Naive thymus-derived CD8-positive, alpha-beta T cell (primary cell): ENCODE measurements at regions not wholly inside any gene's neighbourhood (a gene's known extent, or its start where the extent isn't known, plus 50 kb on each side); places are given as distances from the start of the nearest gene placed in this dataset.
A peak's percentile ranks its signal among the peaks of the same experiment; 100 is the strongest.
"Not testable (repeated sequence)": the region's sequence is repeated elsewhere in the genome, so short reads cannot be mapped to it uniquely, and the experiment has no call there.

Experiments
- ATAC-seq, 2 donors: fragments of 150-1000 bp; cut with Tn5 transposase in 1 of 2; sonication (Bioruptor Pico), chemical (Tn5 transposase) in 1 of 2; 1 replicate in 1 of 2; 2 replicates in 1 of 2; pipeline ENCODE4 v1.10.0; 2021; ENCODE audit warnings: mild to moderate bottlenecking in 2 of 2, moderate library complexity in 2 of 2
- POLR2A ChIA-PET: fragments of 350-600 bp; sonication (Branson Sonifier 250); formaldehyde crosslinking; loops from one replicate; lab custom pipeline; 2021; ENCODE audit warnings: antibody characterized with exemption; lab: Charles Lee
- DNase-seq, 10 donors: peaks; one replicate each; pipeline versions ENCODE4 v3.0.0 to v3.0.0-alpha.2; 2020 to 2022
- H3K27ac Mint-ChIP-seq, 10 donors: one replicate each; pipeline ENCODE4 v1.8.0; 2020 to 2022; ENCODE audit warnings: mild to moderate bottlenecking in 10 of 10, mixed read lengths in 10 of 10, moderate library complexity in 4 of 10, inconsistent platforms in 1 of 10
- H3K27me3 Mint-ChIP-seq, 5 donors: one replicate each; pipeline ENCODE4 v1.8.0; 2021 to 2022; ENCODE audit warnings: mixed read lengths in 5 of 5
- H3K36me3 Mint-ChIP-seq, 3 donors: one replicate each; pipeline ENCODE4 v1.8.0; 2020 to 2022; ENCODE audit warnings: mixed read lengths in 3 of 3, mild to moderate bottlenecking in 2 of 3, inconsistent platforms in 1 of 3
- H3K4me1 Mint-ChIP-seq, 4 donors: one replicate each; pipeline ENCODE4 v1.8.0; 2021 to 2022; ENCODE audit warnings: mixed read lengths in 4 of 4
- H3K4me3 Mint-ChIP-seq, 10 donors: one replicate each; pipeline ENCODE4 v1.8.0; 2020 to 2022; ENCODE audit warnings: mild to moderate bottlenecking in 10 of 10, mixed read lengths in 10 of 10, moderate library complexity in 6 of 10, inconsistent platforms in 1 of 10
- H3K9me3 Mint-ChIP-seq, 9 donors: one replicate each; pipeline ENCODE4 v1.8.0; 2020 to 2022; ENCODE audit warnings: mixed read lengths in 9 of 9, mild to moderate bottlenecking in 3 of 9, inconsistent platforms in 1 of 9, moderate library complexity in 1 of 9

DNA sequence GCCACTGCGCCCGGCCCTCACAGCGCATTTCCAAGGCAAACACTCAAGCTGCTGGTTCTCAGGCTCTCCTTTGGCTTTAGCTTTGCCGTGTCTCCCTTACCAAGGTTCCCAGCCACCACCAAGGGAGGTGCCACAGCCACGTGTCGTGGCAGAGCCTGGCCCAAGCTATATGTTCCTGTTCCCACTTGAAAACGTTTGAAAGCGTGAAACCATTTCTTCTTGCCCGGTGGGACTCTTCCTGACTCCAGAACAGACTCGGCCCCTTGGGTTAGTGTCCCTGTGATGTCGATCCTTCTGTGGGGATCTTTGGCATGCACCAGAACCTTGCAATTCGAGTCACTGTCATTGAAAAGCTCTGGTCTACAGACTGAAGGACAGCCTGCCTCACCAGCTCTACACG, 147.9 kb downstream of the HSD17B3 start:
- peaks cover 15 to 37% (median 28%) of the 10 kb centered on the region in 4 donors for H3K4me1 Mint-ChIP-seq
- ATAC-seq: no peak
- peaks cover 0 to 9% (median 4%) of the 10 kb centered on the region in 5 donors for H3K27me3 Mint-ChIP-seq
- H3K4me3 Mint-ChIP-seq: no peak overlapping the region
- POLR2A ChIA-PET: interaction anchor here (0.7 kb wide), 1 partner anchor 32 kb away, joined by 5 read pairs; no protein-coding TSS in a partner anchor
- H3K27ac Mint-ChIP-seq: no peak overlapping the region
- no peak for DNase-seq
- no peaks in the 10 kb centered on the region for H3K36me3 Mint-ChIP-seq
- H3K9me3 Mint-ChIP-seq: no peaks in the 10 kb centered on the region

DNA sequence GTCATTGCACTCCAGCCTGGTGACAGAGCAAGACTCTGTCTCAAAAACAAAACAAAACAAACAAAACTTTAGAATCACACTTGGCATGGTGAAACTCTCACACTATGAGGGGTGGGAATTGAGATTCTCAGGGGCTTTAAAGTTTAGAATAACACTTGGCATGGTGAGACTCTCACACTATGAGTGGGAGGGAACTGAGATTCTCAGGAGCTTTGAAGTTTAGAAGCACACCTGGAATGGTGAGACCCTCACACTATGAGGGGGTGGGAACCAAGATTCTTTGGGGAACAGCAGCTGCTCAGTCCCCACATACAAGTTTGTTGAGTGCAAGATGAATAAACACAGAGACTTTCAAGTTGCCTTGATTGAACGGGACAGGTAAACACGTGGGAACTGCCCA, 149.4 kb downstream of the HSD17B3 start:
- DNase-seq (no peak), ATAC-seq (no peak)
- POLR2A ChIA-PET: no interaction called here
- Mint-ChIP-seq H3K36me3 (no peaks in the 10 kb centered on the region), H3K4me1 (peaks cover 9 to 32% (median 21%) of the 10 kb centered on the region in 4 donors), H3K27ac (no peak overlapping the region), H3K4me3 (no peak overlapping the region), H3K9me3 (no peaks in the 10 kb centered on the region), H3K27me3 (peaks cover 0 to 11% (median 4%) of the 10 kb centered on the region in 5 donors)

DNA sequence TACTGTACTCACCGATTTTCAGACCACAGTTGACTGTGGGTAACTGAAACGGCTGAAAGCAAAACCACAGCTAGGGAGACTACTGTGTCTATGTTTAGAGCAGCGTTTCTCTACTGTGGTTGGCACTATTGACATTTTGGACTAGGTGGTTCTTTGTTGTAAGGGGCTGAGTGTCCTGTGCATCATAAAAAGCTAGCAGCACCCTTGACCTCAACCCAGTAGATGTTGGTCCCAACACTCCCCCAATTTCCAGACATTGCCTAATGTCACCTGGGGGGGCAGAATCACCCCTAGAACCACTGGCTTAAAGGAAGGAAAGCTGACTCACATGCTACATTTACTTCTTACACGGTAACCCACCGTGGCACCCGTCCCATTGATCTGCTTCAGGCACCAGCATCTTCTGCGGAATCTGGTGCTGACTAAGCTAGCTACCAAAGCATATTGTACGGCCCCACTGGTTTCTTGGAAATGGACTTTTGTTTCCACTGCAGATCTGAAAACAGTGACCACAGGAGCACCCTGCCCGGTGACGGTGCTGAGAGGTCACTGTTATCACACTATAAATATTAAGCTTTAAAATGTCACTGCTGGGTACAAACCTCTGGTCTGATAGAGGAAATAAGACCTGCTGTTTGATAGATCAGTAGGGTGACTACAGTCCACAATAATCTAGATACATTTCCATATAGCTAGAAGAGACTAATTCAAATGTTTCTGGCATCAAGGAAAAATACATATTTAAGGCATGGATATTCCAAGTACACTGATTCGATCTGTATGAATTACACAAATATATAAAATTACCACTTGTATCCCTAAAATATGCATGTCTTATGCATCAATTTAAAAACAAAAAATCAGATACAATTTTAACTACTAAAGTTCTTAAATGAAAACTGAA, 151.4 kb downstream of the HSD17B3 start:
- Mint-ChIP-seq H3K4me1 (peaks cover 13 to 35% (median 27%) of the 10 kb centered on the region in 4 donors), H3K36me3 (no peaks in the 10 kb centered on the region), H3K27me3 (peaks cover 10 to 23% (median 14%) of the 10 kb centered on the region in 5 donors), H3K4me3 (peak overlapping the region; percentile 55 to 86 (median 74)), H3K27ac (peak overlapping the region in 4 of 10 donors; percentile 4 to 75 (median 25)), H3K9me3 (no peaks in the 10 kb centered on the region)
- DNase-seq (peak in 7 of 10 donors; percentile 10 to 58 (median 33)), ATAC-seq (peak; percentile 95 to 97)
- POLR2A ChIA-PET: interaction anchor here (0.5 kb wide), 1 partner anchor 534 kb away, joined by 3 read pairs; no protein-coding TSS in a partner anchor

DNA sequence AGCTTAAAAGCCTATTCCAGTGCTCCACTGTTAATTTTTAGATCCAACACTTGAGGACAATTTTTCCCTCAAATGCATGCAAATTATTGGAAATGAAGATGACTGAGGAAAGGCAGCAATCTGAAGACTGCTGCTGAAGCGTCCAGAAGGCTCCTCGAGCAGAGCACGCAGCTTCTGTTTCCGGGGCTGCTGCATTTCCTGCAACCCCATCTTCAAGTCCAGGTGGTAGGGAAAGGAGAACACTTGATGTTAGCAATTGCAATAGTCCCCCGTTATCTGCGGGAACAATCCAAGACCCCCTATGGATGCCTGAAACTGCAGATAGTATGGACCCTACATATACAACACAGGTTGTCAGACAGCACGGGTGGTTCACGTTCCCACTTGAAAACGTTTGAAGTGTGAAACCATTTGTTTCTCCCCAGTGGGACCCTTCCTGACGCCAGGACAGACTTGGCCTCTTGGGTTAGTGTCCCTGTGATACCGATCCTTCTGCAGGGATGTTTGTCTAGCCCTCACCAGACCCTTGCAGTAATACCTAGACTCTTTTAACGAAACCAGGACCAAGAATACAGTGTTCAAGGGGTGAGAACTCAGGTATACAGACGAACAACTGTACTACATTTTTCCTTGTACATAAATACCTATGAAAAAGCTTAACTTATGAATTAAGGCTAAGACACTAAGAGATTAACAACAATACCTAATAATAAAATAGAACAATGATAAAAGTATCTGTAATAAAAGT, 152.3 kb downstream of the HSD17B3 start:
- Mint-ChIP-seq H3K27ac (peak overlapping the region in 4 of 10 donors; percentile 10 to 67 (median 32)), H3K4me3 (peak overlapping the region; percentile 57 to 87 (median 82)), H3K9me3 (no peaks in the 10 kb centered on the region), H3K4me1 (peaks cover 13 to 35% (median 27%) of the 10 kb centered on the region in 4 donors), H3K27me3 (peaks cover 10 to 25% (median 16%) of the 10 kb centered on the region in 5 donors), H3K36me3 (no peaks in the 10 kb centered on the region)
- POLR2A ChIA-PET: no interaction called here
- peak in 2 of 10 donors; percentile 14 to 23 for DNase-seq
- ATAC-seq: peak; percentile 39 to 50

DNA sequence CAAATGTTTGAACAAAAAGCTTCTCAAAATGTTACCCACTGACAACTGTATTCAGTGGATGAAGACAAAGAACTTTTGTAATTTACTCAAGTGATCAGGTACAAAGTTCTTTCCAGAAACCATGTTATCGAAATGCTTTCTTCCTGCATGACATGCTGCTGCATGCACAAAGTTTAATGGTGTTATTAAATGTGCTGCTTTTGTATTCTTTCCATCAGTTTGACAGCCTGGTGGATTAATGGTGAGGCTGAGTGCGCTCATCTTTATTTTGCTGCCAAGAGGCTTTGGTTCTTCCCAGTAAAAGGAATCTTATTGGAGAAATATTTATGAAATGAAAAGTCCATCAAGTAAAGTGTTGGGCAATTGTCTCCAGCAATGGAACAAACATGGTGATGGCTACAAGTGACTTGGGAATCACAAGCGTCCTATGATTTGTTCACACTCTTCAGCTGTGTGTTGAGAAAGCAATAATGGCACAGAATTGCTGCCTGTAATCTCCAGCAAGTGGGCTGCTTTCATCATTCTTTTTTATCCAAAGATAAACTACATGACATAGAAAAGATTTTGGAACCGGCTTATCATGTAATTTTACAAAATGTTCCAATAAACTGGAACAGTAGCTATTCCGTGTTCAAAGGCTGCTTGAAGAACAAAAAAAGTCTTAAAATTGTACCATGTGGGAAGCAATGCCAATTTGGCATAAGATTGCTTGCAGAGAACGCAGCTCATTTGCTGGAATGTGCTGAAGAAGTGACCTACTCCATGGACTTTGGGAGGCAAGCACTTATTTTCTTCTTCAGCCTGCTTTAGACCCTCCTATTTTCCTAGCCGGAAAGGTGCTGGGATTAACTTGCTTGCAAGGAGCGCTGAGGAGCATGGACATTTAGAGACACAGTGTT, 153.1 kb downstream of the HSD17B3 start:
- POLR2A ChIA-PET: no interaction called here

DNA sequence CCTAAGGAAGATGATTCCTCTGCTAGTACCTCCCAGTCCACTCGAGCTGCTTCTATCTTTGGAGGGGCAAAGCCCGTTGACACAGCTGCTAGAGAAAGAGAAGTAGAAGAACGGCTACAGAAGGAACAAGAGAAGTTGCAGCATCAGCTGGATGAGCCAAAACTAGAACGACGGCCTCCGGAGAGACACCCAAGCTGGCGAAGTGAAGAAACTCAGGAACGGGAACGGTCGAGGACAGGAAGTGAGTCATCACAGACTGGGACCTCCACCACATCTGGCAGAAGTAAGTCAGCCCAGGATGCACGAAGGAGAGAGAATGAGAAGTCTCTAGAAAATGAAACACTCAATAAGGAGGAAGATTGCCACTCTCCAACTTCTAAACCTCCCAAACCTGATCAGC, 154.9 kb downstream of the HSD17B3 start:
- POLR2A ChIA-PET, DNase-seq, H3K36me3 Mint-ChIP-seq, ATAC-seq, H3K27ac Mint-ChIP-seq, H3K9me3 Mint-ChIP-seq: not testable (repeated sequence)
- peak overlapping the region in 6 of 10 donors; percentile 1 to 47 (median 28) for H3K4me3 Mint-ChIP-seq
- peaks cover 10 to 32% (median 22%) of the 10 kb centered on the region in 5 donors for H3K27me3 Mint-ChIP-seq
- H3K4me1 Mint-ChIP-seq: peaks cover 13 to 35% (median 27%) of the 10 kb centered on the region in 4 donors

More for the DNA sequence above, 153.1 kb downstream of the HSD17B3 start:
- Mint-ChIP-seq H3K27ac (no peak overlapping the region), H3K27me3 (peaks cover 10 to 32% (median 22%) of the 10 kb centered on the region in 5 donors), H3K36me3 (no peaks in the 10 kb centered on the region), H3K4me1 (peaks cover 13 to 35% (median 27%) of the 10 kb centered on the region in 4 donors), H3K9me3 (no peaks in the 10 kb centered on the region), H3K4me3 (peak overlapping the region in 8 of 10 donors; percentile 57 to 87 (median 82))
- ATAC-seq: no peak
- DNase-seq: no peak

DNA sequence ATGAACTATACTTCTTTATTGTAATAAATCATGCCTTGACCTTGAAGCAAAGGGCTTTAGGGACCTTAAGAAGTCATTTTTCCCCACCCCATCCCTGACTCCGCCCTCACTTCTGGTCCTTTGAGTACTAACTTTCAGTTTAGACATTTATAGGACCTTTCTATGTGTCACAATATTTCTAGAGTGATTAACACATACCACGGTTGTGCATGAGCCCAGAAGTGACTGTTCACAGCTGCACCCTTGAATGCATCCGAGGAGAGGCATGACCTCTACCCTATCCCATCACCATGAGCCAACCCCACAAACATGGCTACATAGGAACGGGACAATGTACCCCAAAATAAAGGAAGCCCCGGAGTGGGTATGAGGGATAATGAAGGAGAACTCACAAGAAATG, 160.3 kb downstream of the HSD17B3 start:
- Mint-ChIP-seq H3K36me3 (peaks cover 0 to 2% (median 0%) of the 10 kb centered on the region in 3 donors), H3K9me3 (peaks cover 0 to 5% (median 0%) of the 10 kb centered on the region in 9 donors), H3K4me1 (peaks cover 0 to 14% (median 4%) of the 10 kb centered on the region in 4 donors), H3K4me3 (no peak overlapping the region), H3K27ac (no peak overlapping the region), H3K27me3 (peaks cover 5 to 20% (median 14%) of the 10 kb centered on the region in 5 donors)
- POLR2A ChIA-PET: no interaction called here
- ATAC-seq (no peak), DNase-seq (no peak)

DNA sequence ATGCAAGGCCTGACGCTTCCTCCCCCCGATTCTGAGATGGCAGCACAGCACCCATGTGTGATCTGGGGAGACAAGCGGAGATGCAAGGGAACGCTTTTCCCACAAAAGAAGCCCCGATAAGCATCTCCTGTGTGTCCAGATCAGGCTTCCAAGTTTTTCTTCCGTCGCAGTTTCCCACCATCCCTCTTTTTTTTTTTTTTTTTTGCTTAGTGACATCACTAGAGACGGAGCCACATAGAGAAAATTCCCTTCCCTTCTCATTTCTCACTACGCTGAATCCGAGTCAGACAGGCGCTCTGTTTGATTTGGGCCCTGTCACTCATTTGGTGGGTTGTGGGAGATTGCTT, 160.9 kb downstream of the HSD17B3 start:
- peaks cover 0 to 2% (median 0%) of the 10 kb centered on the region in 3 donors for H3K36me3 Mint-ChIP-seq
- POLR2A ChIA-PET: no interaction called here
- no peak for DNase-seq
- peaks cover 0 to 5% (median 0%) of the 10 kb centered on the region in 9 donors for H3K9me3 Mint-ChIP-seq
- H3K27ac Mint-ChIP-seq: no peak overlapping the region
- H3K4me3 Mint-ChIP-seq: no peak overlapping the region
- peaks cover 0 to 15% (median 8%) of the 10 kb centered on the region in 5 donors for H3K27me3 Mint-ChIP-seq
- peaks cover 0 to 12% (median 1%) of the 10 kb centered on the region in 4 donors for H3K4me1 Mint-ChIP-seq
- ATAC-seq: no peak

DNA sequence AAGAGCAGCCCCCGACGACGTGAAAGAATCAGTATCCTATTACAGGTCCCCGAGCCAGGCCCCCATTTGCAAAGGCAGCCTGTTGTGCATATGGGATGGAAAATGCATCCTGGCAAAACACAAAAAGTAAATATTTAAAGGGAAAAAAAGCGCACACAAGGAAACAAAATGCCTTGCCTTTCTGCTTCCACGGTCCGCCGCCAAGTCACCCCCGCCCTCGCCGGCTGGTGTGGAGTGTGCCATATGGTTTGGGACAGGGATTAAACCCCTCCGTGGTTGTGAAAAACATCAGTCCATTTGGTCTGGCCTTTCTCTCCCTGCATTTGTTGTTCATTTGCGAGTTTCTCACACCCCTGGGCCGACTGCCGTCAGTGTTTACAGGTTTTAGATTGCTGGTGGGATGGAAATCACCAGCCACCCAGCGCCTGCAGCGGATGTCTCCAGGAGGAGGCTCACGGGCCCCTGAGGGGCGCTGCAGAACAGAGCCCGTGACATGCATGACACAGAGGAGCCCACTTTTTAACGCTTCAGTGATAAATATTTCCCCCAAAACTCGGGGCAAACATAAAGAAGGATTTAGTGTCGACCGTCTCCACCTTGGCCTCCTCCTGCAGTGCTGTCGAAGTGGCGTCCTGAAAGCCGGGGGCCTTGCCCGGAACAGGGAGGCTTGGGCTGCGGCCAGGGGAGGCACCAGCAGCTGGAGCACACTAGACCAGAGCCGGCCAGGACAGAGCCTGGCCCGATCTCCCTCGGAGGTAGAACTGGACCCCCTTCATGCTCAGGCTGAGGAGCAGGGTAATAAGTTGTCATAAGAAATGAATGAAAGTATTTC, 161.5 kb downstream of the HSD17B3 start:
- ATAC-seq: no peak
- Mint-ChIP-seq H3K4me3 (no peak overlapping the region), H3K27ac (no peak overlapping the region), H3K9me3 (peaks cover 0 to 5% (median 0%) of the 10 kb centered on the region in 9 donors), H3K27me3 (peaks cover 0 to 12% (median 7%) of the 10 kb centered on the region in 5 donors), H3K36me3 (peaks cover 0 to 2% (median 0%) of the 10 kb centered on the region in 3 donors), H3K4me1 (peaks cover 0 to 16% (median 2%) of the 10 kb centered on the region in 4 donors)
- POLR2A ChIA-PET: no interaction called here
- DNase-seq: no peak

DNA sequence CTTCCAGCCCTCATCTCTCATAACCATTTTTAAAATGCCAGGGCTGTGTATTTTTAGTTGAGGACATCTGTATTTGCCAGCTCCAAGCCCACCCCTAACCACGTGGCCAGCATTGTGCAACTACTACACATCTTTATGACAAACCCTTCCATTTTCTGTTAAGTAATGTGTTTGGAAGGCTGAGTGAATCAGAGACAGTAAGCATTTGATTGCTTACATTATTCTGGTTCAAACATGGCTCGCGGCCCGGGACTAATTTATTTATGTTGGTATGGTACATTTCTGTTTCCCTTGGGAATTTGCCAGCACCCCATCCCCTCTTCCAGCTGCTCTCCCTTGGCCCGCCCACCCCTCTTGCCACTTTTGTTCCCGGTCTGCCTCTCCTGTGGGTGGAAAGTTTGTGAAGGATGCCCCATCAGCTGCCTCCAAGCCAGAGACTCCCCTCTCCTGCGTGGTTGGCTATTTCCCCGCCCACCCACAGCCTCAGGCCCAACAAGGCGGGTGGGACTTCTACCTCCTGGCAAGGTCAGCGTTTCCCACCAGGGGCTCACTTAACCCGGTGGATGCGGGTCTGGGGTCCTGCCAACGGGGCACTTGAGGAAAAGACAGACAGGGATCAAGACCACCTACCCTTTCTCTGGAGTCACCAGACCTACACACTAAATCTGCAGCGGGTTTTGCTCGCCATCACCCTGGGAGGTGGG, 162.2 kb downstream of the HSD17B3 start:
- H3K27ac Mint-ChIP-seq: peak overlapping the region in 1 of 10 donors; percentile 19
- H3K4me1 Mint-ChIP-seq: peaks cover 0 to 21% (median 3%) of the 10 kb centered on the region in 4 donors
- peaks cover 0 to 7% (median 5%) of the 10 kb centered on the region in 5 donors for H3K27me3 Mint-ChIP-seq
- H3K4me3 Mint-ChIP-seq: no peak overlapping the region
- peaks cover 0 to 5% (median 0%) of the 10 kb centered on the region in 9 donors for H3K9me3 Mint-ChIP-seq
- peaks cover 0 to 2% (median 0%) of the 10 kb centered on the region in 3 donors for H3K36me3 Mint-ChIP-seq
- no peak for ATAC-seq
- POLR2A ChIA-PET: no interaction called here
- no peak for DNase-seq
